Stimulated activated naive CD4-positive, alpha-beta T cell (primary cell): ENCODE measurements at regions not wholly inside any gene's neighbourhood (a gene's known extent, or its start where the extent isn't known, plus 50 kb on each side); places are given as distances from the start of the nearest gene placed in this dataset.

Experiments used
- DNase-seq, 6 experiments: peaks; one replicate each; lab custom pipeline; 2025; lab: John Stamatoyannopoulos, UW

- DNase-seq, result no peak
Observed at GRCh38 chr3:150068440-150069153, 97.9 kb upstream of the PFN2 start.

- DNase-seq, result no peak
Observed at GRCh38 chr3:150067561-150067960, 96.9 kb upstream of the PFN2 start.

DNA sequence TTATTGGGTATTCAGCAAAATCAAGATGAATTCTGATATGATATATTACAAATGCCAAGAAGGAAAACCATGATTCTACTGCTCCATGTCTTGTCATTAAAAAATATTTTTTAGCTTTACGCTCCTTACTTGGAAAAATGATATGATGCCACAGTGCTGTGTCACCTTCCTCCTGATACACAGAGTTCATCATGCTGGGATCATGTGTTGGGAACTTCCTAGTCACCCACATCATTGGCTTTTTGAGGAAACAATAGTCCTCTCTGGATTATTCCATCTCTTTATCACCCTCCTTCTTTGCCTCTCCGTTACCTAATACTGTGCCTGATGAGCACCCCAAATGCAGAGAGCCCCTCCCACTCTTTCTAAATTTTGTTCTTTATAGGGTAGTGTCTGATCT, 94.3 kb upstream of the PFN2 start:
- no peak for DNase-seq

DNA sequence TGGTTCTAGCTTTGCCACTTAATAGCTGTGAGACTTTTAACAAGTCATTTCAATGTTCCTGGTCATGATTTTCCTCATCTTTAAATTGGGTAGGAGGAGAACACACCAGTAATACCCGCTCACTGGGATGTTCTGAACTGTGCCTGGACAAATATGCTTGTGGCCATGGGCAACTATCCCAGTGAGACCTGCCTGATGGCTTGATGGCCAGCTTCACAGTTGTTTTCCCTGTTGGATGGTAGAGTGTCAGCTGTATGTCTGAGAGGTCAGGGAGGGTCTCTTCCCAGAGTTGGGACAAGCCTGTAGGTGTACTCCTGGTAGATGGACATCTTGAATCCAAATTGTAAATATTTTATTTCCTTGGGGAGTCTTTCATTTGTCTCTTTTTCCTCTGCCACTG, 92.5 kb upstream of the PFN2 start:
- DNase-seq, result no peak

- DNase-seq, result no peak
Observed at GRCh38 chr3:150062492-150062891, 91.8 kb upstream of the PFN2 start.

DNA sequence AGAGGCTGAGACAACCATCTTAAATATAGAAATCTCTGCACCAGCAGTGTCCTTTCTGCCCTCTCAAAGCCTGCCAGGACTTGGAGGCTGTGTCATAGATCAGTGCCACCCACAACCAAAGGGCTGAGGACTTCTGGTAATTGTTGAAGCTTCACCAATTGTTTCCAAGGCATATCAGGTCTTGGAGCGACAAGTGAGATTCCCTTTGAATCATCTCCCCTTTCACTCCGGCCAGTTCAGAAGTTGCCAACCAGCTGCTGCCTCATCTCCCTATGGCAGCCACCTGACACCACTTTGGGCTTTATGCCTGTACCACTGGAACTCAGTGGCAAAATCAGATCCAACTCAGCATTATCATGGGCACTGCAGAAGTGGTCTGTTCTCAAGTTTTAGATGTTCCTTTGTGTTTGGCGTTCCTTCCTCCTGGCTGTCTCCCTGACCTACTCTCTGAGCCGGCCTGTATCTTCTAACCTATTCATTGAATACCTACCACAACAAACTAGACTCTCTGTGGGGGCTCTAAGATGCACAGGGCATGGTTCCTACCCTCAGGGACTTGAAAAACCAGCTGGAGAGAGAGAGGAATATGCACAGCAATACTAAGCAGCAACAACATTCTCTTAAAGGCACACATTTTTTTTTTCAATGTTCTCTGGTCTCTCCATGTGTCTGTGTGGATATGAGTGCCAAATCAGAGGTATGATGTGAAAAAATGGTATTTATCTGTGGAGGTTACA, 90.8 kb upstream of the PFN2 start:
- no peak for DNase-seq

DNA sequence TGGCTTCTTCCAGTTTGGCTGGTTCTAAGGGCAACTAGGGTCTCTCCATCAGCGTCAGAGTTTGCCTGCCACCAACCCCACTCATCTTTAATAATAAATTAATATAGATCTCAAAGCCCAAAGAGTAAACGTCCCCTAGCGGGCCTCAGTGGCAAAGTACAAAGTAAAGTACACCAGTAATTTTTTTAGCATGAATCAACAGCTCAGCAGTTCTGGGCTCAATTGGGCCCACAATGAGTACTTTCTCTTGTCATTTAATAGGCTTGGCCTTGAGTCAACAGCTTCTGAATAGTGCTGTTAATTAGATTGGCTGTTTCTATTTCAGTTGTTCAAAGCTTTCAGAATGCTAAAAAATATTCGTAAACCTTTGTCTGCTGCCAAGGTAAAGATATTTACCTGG, 89.0 kb upstream of the PFN2 start:
- no peak for DNase-seq

- no peak for DNase-seq
Observed at GRCh38 chr3:150059241-150059640, 88.5 kb upstream of the PFN2 start.

- no peak for DNase-seq
Observed at GRCh38 chr3:150057227-150057626, 86.5 kb upstream of the PFN2 start.

DNA sequence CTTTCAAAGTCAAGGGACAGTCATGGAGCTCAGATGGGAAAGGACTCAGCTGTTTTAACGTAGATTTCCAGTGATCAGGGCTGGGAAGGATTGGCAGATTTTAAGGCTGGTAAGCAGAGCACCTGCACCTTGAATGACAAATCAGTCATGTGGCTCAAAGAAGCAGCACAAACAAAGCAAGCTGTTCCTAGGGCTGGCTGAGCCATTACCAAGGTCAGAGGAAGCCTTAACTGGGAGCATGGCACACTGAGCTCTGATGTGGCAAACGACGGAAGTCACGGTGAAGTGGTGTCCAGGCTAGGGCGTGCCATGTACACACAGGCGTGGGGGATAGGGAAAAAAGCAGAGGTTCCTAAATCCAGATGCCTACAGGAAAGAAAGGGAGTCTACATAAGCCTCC, 84.6 kb upstream of the PFN2 start:
- DNase-seq, result no peak

DNA sequence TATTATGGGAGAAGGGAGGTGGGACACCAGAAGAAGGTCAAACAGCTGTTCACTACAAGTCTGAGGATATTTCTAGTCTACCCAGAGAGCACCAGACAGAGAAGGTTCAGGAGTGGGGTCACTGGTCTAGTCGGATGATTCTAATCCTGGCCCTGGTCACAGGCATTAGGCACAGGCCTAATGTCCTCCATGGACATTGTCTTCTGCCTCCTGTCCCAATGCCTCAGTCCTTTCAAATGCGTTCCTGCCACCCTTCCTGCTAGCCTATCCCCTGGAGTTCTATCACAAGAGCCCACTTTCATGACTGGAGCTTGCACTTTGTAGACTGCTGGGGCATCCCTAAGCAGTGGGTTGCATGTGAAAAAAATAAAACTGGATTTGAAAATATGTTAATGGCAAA, 83.9 kb upstream of the PFN2 start:
- no peak for DNase-seq

GRCh38 chr3:150050510-150050909, 79.8 kb upstream of the PFN2 start:
- no peak for DNase-seq

GRCh38 chr3:150049317-150049716, 78.6 kb upstream of the PFN2 start:
- no peak for DNase-seq

- no peak for DNase-seq
Observed at GRCh38 chr3:150041877-150042276, 71.2 kb upstream of the PFN2 start.

DNA sequence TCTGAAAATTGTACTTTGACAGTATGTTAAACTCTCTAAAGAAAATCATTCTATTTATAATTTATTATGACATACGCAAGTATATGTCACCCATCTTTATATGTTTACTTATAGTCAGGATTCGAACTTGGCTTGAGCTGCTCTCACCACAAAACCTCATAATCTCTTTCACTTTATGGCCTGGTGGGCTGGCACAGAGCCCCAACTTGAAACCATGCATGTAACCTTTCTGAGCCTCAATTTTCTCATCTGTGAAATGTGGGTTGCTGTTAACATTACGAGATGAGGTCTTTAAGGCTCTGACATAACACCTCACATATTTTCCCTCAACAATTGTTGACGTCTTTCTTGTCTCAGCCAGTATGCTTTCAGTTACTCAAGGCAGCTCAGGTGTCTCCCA, 69.4 kb upstream of the PFN2 start:
- no peak for DNase-seq

DNA sequence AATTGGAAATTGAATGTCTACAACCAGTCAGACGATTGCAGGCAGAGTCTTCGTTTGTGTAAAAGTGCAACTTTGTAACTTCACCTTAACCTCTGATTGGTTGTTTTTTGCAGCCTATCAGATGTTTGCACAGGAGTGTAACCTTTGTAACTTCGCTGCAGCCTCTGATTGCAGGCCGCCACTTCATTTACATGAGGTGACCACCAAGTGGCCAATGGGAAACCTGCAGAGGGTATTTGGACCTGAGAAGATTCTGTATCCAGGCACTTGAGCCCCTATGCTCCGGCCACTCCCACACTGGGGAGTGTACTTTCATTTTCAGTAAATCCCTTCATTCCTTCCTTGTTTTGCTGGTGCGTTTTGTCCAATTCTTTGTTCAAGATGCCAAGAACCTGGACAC, 68.1 kb upstream of the PFN2 start:
- DNase-seq, result no peak

DNA sequence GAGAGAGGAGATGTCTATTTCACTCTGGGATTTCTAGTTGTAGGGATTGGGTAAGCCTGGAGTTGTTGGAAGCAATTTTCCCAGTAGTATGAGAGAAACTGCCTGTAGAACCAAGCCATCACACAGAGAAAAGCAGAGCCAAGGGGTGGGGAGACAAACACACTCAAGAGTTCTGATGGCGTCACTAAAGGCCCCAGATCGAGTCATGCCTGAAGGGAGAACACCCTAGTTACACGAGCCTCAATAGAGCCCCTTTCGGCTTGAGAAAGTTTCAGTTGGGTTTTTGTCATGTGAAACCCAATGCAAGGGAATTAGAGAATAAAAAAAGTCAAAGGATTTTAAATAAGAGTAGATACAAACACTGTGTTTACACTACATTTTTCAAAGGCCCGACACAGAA, 66.1 kb upstream of the PFN2 start:
- DNase-seq, result no peak

DNA sequence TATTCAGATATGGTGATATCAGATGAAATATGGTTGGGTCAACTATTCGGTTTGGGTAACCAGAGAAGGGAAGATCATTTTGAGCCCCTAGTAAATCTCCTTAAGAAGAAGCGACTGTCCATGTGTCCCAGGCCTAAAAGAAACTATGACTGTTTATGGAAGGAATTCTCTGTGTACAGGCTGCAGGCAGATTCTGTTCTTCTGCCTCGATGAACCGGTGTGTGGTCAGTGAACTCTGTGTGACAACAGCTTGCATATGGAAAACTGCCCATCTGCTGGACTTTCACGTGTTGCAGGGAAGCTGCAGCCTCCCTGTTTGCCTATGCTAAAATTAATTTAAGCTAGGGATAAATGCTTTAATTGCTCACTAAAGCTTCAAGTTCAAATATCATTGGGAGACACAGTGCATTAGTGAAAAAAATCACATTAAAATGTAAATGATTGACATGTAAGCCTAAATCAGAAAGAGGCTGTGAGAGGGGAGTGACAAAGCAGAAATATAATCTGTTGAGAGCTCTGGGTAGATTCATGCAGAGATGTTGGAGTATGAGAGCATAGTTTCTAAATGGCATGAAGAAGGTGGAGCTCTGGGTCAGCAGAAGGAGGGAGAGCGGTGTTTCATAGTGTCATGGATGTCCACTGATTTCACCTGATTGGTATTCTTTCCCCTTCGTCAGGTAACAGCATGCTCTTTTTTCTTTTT, 65.4 kb upstream of the PFN2 start:
- no peak for DNase-seq

GRCh38 chr3:150035301-150035779, 64.6 kb upstream of the PFN2 start:
- no peak for DNase-seq

- DNase-seq, result no peak
Observed at GRCh38 chr3:150033721-150034120, 63.0 kb upstream of the PFN2 start.

GRCh38 chr3:150030841-150031240, 60.1 kb upstream of the PFN2 start:
- DNase-seq, result no peak

- DNase-seq, result no peak
Observed at GRCh38 chr3:150023239-150023636, 52.5 kb upstream of the PFN2 start.
